HEK293 (cell line): ENCODE measurements at regions not wholly inside any gene's neighbourhood (a gene's known extent, or its start where the extent isn't known, plus 50 kb on each side); places are given as distances from the start of the nearest gene placed in this dataset.

Experiments used
- KLF16 ChIP-seq: fragments of 450-650 bp; formaldehyde crosslinking; IDR thresholded peaks from 2 replicates; pipeline ENCODE4 v1.5.1; 2017; ENCODE audit warnings: missing biosample characterization, missing genetic modification characterization
- ZNF121 ChIP-seq: fragments of 450-650 bp; formaldehyde crosslinking; IDR thresholded peaks from 2 replicates; pipeline ENCODE4 v1.5.1; 2016; ENCODE audit warnings: missing biosample characterization, missing genetic modification characterization
- ZNF174 ChIP-seq: fragments of 450-650 bp; formaldehyde crosslinking; IDR thresholded peaks from 2 replicates; pipeline ENCODE4 v1.5.0; 2017; ENCODE audit warnings: missing biosample characterization, mild to moderate bottlenecking, missing genetic modification characterization
- ZNF211 ChIP-seq: fragments of 450-650 bp; formaldehyde crosslinking; IDR thresholded peaks from 2 replicates; pipeline ENCODE4 v1.5.1; 2016; ENCODE audit warnings: low read depth, missing biosample characterization, missing genetic modification characterization
- ZNF274 ChIP-seq, 2 experiments: fragments of 200-500 bp in 1 of 2; fragments of 450-650 bp in 1 of 2; sonication (Bioruptor generic) in 1 of 2; formaldehyde crosslinking in 1 of 2; IDR thresholded peaks; 2 replicates each; pipeline versions ENCODE4 v1.5.1 to v1.6.1; 2014 to 2016; ENCODE audit warnings: borderline replicate concordance in 1 of 2, inconsistent platforms in 1 of 2, low read length in 1 of 2, missing biosample characterization in 1 of 2, missing genetic modification characterization in 1 of 2
- ZNF335 ChIP-seq: fragments of 450-650 bp; formaldehyde crosslinking; conservative IDR thresholded peaks from 2 replicates; pipeline ENCODE4 v1.5.1; 2016; ENCODE audit warnings: missing biosample characterization, missing genetic modification characterization
- ZNF433 ChIP-seq: fragments of 450-650 bp; formaldehyde crosslinking; IDR thresholded peaks from 2 replicates; pipeline ENCODE4 v1.5.1; 2016; ENCODE audit warnings: missing biosample characterization, missing genetic modification characterization, low read depth
- ZNF544 ChIP-seq: fragments of 450-650 bp; formaldehyde crosslinking; IDR thresholded peaks from 2 replicates; pipeline ENCODE4 v1.5.0; 2017; ENCODE audit warnings: missing biosample characterization, missing genetic modification characterization
- ZNF558 ChIP-seq: fragments of 450-650 bp; formaldehyde crosslinking; IDR thresholded peaks from 2 replicates; pipeline ENCODE4 v1.5.1; 2016; ENCODE audit warnings: missing biosample characterization, missing genetic modification characterization
- TF ChIP-seq, protein P1 (sequence below): fragments of 450-650 bp; formaldehyde crosslinking; IDR thresholded peaks from 2 replicates; pipeline ENCODE4 v1.5.1; 2016; ENCODE audit warnings: missing biosample characterization, missing genetic modification characterization
- TF ChIP-seq, protein P2 (sequence below): fragments of 450-650 bp; formaldehyde crosslinking; conservative IDR thresholded peaks from 2 replicates; pipeline ENCODE4 v1.5.1; 2016; ENCODE audit warnings: low read depth, missing biosample characterization, missing genetic modification characterization

DNA sequence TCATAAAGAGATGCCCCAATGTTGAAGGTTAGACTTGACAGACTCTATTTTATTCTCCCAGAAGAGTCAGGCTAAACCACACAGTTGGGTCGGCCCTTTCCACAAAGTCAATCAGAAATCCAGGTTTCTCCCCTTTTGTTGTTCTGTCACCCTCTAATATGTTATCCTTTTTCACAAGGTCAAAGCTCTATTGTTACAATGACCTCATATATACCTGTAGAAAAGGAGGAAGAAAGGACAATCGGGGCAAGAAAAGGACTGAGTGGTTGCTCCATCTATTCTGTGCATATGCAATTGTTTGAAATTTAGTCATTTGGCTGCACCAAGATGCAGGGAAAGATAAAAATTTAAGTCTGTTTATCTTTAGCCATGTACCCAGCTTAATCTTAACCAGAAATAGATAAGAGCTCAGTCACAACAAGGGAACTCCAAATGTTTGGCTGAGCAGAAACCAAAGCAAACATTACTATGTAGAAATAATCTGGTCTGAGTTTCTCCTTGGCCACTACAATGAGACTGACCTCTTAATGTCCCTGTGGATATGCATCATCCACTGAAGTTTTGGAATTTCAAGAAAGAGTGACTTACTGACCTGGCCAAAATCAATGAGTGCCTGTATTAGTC is 503.7 kb downstream of the GALC start:
- TF ChIP-seq ZNF433 (tag by site-specific recombination) (no peak), ZNF174 (tag by site-specific recombination) (no peak), ZNF274 (IDR thresholded peaks at IDR 0.05; ENCODE audit: low read length) (no peak), ZNF274 (tag by site-specific recombination; IDR thresholded peaks at IDR 0.05; ENCODE audit: borderline replicate concordance) (no peak), ZNF544 (tag by site-specific recombination) (no peak), ZNF211 (tag by site-specific recombination) (no peak), KLF16 (no peak), ZNF335 (no peak), ZNF121 (tag by site-specific recombination) (no peak), ZNF558 (tag by site-specific recombination) (no peak)
- TF ChIP-seq, protein P1, sequence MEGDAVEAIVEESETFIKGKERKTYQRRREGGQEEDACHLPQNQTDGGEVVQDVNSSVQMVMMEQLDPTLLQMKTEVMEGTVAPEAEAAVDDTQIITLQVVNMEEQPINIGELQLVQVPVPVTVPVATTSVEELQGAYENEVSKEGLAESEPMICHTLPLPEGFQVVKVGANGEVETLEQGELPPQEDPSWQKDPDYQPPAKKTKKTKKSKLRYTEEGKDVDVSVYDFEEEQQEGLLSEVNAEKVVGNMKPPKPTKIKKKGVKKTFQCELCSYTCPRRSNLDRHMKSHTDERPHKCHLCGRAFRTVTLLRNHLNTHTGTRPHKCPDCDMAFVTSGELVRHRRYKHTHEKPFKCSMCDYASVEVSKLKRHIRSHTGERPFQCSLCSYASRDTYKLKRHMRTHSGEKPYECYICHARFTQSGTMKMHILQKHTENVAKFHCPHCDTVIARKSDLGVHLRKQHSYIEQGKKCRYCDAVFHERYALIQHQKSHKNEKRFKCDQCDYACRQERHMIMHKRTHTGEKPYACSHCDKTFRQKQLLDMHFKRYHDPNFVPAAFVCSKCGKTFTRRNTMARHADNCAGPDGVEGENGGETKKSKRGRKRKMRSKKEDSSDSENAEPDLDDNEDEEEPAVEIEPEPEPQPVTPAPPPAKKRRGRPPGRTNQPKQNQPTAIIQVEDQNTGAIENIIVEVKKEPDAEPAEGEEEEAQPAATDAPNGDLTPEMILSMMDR (tag by site-specific recombination), result no peak
- TF ChIP-seq, protein P2, sequence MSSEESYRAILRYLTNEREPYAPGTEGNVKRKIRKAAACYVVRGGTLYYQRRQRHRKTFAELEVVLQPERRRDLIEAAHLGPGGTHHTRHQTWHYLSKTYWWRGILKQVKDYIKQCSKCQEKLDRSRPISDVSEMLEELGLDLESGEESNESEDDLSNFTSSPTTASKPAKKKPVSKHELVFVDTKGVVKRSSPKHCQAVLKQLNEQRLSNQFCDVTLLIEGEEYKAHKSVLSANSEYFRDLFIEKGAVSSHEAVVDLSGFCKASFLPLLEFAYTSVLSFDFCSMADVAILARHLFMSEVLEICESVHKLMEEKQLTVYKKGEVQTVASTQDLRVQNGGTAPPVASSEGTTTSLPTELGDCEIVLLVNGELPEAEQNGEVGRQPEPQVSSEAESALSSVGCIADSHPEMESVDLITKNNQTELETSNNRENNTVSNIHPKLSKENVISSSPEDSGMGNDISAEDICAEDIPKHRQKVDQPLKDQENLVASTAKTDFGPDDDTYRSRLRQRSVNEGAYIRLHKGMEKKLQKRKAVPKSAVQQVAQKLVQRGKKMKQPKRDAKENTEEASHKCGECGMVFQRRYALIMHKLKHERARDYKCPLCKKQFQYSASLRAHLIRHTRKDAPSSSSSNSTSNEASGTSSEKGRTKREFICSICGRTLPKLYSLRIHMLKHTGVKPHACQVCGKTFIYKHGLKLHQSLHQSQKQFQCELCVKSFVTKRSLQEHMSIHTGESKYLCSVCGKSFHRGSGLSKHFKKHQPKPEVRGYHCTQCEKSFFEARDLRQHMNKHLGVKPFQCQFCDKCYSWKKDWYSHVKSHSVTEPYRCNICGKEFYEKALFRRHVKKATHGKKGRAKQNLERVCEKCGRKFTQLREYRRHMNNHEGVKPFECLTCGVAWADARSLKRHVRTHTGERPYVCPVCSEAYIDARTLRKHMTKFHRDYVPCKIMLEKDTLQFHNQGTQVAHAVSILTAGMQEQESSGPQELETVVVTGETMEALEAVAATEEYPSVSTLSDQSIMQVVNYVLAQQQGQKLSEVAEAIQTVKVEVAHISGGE (tag by site-specific recombination), result no peak
